Kidney epithelial cell (primary cell): ENCODE measurements at regions not wholly inside any gene's neighbourhood (a gene's known extent, or its start where the extent isn't known, plus 50 kb on each side); places are given as distances from the start of the nearest gene placed in this dataset.

Experiments used
- DNase-seq: peaks from one replicate; pipeline ENCODE4 v3.0.0-alpha.2; 2010; ENCODE audit warnings: low read depth
- H3K27me3 ChIP-seq: 2 replicates; pipeline ENCODE4 v1.6.0; 2011; ENCODE audit warnings: low read length; ENCODE audit not compliant: control insufficient read depth, insufficient read depth
- H3K36me3 ChIP-seq: 2 replicates; pipeline ENCODE4 v1.5.1; 2011; ENCODE audit warnings: low read length; ENCODE audit not compliant: control insufficient read depth, insufficient read depth
- H3K4me3 ChIP-seq: 2 replicates; pipeline ENCODE4 v1.5.1; 2011; ENCODE audit warnings: low read depth, mild to moderate bottlenecking, control low read depth, low read length
- TF ChIP-seq, protein P1 (sequence below): IDR thresholded peaks from 2 replicates; pipeline ENCODE4 v1.5.1; 2011; ENCODE audit warnings: mild to moderate bottlenecking, moderate library complexity, low read length, control low read depth, inconsistent platforms; ENCODE audit not compliant: insufficient read depth, poor library complexity, severe bottlenecking

DNA sequence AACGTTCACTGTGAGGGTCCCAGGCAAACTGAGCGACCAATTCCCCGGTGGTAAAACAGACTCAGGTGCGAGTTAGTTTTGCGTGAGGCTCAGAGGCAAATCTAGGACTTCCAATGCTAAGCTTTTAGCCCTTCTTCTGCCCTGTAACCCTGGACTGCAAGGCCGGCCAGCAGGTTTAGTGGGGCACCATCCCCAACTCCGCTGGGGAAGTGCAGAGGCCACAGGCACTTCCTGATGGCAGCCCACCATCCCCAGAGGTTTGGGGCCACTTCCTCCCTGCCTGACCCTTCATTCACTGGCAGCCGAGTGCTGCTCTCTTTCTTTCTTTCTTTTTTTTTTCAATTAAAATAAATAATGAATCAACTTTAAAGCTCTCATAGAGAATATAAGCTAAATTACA is 124.6 kb upstream of the B3GAT1 start:
- TF ChIP-seq, protein P1, sequence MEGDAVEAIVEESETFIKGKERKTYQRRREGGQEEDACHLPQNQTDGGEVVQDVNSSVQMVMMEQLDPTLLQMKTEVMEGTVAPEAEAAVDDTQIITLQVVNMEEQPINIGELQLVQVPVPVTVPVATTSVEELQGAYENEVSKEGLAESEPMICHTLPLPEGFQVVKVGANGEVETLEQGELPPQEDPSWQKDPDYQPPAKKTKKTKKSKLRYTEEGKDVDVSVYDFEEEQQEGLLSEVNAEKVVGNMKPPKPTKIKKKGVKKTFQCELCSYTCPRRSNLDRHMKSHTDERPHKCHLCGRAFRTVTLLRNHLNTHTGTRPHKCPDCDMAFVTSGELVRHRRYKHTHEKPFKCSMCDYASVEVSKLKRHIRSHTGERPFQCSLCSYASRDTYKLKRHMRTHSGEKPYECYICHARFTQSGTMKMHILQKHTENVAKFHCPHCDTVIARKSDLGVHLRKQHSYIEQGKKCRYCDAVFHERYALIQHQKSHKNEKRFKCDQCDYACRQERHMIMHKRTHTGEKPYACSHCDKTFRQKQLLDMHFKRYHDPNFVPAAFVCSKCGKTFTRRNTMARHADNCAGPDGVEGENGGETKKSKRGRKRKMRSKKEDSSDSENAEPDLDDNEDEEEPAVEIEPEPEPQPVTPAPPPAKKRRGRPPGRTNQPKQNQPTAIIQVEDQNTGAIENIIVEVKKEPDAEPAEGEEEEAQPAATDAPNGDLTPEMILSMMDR, result no peak
- no peaks in the 10 kb centered on the region for H3K27me3 ChIP-seq
- no peaks in the 10 kb centered on the region for H3K36me3 ChIP-seq
- no peak overlapping the region for H3K4me3 ChIP-seq
- no peak for DNase-seq

DNA sequence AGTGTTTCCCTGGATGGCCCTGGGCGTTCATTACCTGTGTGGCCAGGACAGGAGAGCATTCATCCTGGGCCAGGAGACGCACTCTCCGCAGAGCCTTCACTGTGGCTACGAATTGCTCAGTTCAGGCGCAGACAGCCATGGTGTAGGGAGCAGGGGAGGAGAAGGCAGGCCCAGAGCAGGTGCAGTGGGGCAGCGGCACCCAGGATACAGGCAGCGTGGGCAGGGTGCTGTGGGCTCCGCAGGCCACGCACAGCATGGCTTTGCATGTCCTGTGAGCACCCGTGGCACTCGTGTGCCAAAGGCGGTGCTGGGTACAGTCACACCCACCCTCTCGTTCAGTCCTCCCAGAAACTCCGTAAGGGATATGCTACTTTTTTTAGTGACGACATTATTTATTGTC is 124.2 kb upstream of the B3GAT1 start:
- TF ChIP-seq, protein P1, result no peak
- no peak overlapping the region for H3K4me3 ChIP-seq
- H3K36me3 ChIP-seq, result no peaks in the 10 kb centered on the region
- no peaks in the 10 kb centered on the region for H3K27me3 ChIP-seq
- DNase-seq, result no peak

DNA sequence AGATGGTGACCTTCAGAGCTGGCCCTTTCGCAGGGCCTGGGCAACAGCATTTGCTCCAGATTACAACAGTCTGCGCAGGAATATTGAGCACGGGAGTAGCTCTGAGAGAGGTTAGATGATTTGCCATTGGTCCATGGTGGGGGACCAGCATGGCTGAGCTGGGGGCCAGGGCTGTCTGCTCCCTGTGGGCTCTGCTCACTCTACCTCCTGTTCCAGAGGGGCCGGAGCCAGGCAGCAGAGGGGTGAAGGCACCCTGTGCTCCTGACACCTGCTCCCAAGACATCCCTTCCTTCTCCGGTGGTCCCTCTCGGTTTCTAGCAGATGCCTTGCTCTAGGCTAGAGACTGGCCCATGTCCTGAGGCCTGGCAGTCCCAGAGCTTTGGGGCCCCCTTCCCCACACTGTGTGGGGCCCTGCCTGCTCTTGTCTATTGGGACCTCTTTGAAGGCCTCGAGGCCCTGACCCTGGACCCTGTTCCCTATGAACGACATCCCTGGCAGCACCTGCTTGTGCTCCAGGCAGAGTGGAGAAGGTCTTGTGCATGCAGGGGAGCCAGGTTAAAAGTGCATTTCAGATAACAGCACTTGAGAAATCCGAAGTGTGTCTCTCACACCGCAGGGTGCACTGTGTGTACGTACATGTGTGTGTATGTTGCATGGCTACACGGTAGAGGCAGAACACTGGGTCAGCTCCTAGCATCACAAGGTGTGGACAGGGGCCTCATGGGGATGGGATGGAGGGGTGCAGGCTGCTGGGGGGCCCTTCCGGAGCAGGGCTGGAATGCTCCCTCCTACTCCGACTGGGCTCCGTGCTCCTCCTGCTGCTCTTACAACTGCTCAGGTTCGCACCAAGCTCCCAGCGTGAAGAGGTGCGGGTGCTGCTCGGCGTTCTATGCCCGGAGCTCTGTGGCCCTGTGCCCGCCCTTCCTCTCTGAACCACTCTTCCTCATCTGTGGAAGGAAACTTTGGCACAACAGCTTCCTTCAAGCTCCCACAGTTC is 123.3 kb upstream of the B3GAT1 start:
- no peaks in the 10 kb centered on the region for H3K36me3 ChIP-seq
- H3K4me3 ChIP-seq, result no peak overlapping the region
- no peaks in the 10 kb centered on the region for H3K27me3 ChIP-seq
- DNase-seq, result no peak
- TF ChIP-seq, protein P1, result no peak

DNA sequence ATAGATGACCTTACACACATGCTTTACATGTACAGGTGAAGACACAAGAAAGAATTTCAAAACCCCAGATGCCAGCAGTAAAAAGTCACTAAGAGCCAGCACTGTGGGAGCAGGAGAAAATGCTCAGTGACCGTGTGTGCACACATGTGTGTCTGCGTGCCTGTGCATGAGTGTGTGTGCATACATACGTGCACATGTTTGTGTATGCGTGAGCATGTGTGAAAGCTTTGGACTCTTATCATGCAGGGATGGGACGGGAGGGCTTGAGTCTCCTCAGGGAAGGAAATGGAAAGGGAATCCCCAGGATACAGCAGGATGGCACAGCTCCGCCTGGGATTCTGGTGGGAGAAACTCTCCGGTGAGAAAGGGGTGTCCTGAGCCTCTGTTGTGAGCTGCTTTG is 121.5 kb upstream of the B3GAT1 start:
- DNase-seq, result no peak
- Histone ChIP-seq H3K36me3 (no peaks in the 10 kb centered on the region), H3K4me3 (no peak overlapping the region), H3K27me3 (no peaks in the 10 kb centered on the region)
- TF ChIP-seq, protein P1, result no peak

DNA sequence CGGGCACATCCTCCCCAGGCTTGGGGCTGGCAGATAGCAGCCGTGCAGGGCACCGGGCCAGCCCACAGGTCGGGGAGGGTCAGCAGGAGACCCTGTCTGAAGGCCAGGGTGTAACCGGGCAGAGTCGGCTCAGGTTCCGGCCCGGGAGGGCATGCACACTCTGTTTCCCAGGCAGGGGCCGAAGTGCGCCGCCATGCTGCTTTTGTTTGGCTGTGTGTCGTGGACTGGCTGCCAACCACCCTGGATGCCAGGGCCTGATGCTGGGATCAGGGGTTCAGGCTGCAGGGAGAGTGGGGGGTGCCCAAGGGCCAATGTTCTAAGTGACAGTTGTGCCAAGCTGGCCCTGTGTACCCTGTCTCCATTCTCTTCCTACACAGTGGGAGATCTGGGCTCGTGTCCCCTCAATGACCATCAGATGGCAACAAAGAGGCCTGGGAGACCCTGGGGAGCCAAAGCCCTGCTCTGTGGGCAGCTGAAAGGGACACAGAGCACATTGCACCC is 120.9 kb upstream of the B3GAT1 start:
- Histone ChIP-seq H3K36me3 (no peaks in the 10 kb centered on the region), H3K27me3 (no peaks in the 10 kb centered on the region), H3K4me3 (no peak overlapping the region)
- no peak for DNase-seq
- TF ChIP-seq, protein P1, result no peak
